NCI-H128 (cell line): ENCODE measurements at regions not wholly inside any gene's neighbourhood (a gene's known extent, or its start where the extent isn't known, plus 50 kb on each side); places are given as distances from the start of the nearest gene placed in this dataset.

Experiments used
- DNase-seq: peaks from one replicate; lab custom pipeline; 2025; ENCODE audit not compliant: unreplicated experiment; lab: John Stamatoyannopoulos, UW

- DNase-seq = no peak
These were observed 551.3 kb upstream of the EPHA7 start for GRCh38 chr6:93970684-93971083.

GRCh38 chr6:93968126-93968525, 548.8 kb upstream of the EPHA7 start:
- DNase-seq = no peak

- DNase-seq = no peak
These were observed 545.6 kb upstream of the EPHA7 start for GRCh38 chr6:93964926-93965325.

- DNase-seq = no peak
These were observed 545.0 kb upstream of the EPHA7 start for GRCh38 chr6:93964321-93964720.

GRCh38 chr6:93962566-93962965, 543.2 kb upstream of the EPHA7 start:
- no peak for DNase-seq

- no peak for DNase-seq
These were observed 535.2 kb upstream of the EPHA7 start for GRCh38 chr6:93954584-93954983.

GRCh38 chr6:93943661-93944060, 524.3 kb upstream of the EPHA7 start:
- DNase-seq = no peak

GRCh38 chr6:93940381-93940780, 521.0 kb upstream of the EPHA7 start:
- no peak for DNase-seq

GRCh38 chr6:93932175-93932574, 512.8 kb upstream of the EPHA7 start:
- DNase-seq = no peak

- no peak for DNase-seq
These were observed 508.4 kb upstream of the EPHA7 start for GRCh38 chr6:93927731-93928130.

GRCh38 chr6:93919365-93919764, 500.0 kb upstream of the EPHA7 start:
- no peak for DNase-seq

- no peak for DNase-seq
These were observed 498.9 kb upstream of the EPHA7 start for GRCh38 chr6:93918258-93918657.

GRCh38 chr6:93917216-93917615, 497.9 kb upstream of the EPHA7 start:
- no peak for DNase-seq

GRCh38 chr6:93916716-93917115, 497.4 kb upstream of the EPHA7 start:
- DNase-seq = no peak

- no peak for DNase-seq
These were observed 496.6 kb upstream of the EPHA7 start for GRCh38 chr6:93915961-93916360.

- DNase-seq = no peak
These were observed 483.2 kb upstream of the EPHA7 start for GRCh38 chr6:93902517-93902916.

- DNase-seq = no peak
These were observed 480.8 kb upstream of the EPHA7 start for GRCh38 chr6:93900142-93900541.

- DNase-seq = no peak
These were observed 476.7 kb upstream of the EPHA7 start for GRCh38 chr6:93896081-93896480.

- DNase-seq = no peak
These were observed 475.2 kb upstream of the EPHA7 start for GRCh38 chr6:93894521-93894920.

GRCh38 chr6:93889713-93890112, 470.4 kb upstream of the EPHA7 start:
- no peak for DNase-seq

- DNase-seq = no peak
These were observed 467.1 kb upstream of the EPHA7 start for GRCh38 chr6:93886416-93886815.

- DNase-seq = no peak
These were observed 440.6 kb upstream of the EPHA7 start for GRCh38 chr6:93859971-93860370.

GRCh38 chr6:93858213-93858612, 438.9 kb upstream of the EPHA7 start:
- no peak for DNase-seq

GRCh38 chr6:93849857-93850256, 430.5 kb upstream of the EPHA7 start:
- no peak for DNase-seq
